ENCODE measurements at regions not wholly inside any gene's neighbourhood (a gene's known extent, or its start where the extent isn't known, plus 50 kb on each side); places are given as distances from the start of the nearest gene placed in this dataset.
"Not testable (repeated sequence)": the region's sequence is repeated elsewhere in the genome, so short reads cannot be mapped to it uniquely, and the experiment has no call there.

- TF ChIP-seq EP300, POLR2AphosphoS5, POLR2A (IDR thresholded peaks at IDR 0.05): not testable (repeated sequence)
- TF ChIP-seq, protein P1, sequence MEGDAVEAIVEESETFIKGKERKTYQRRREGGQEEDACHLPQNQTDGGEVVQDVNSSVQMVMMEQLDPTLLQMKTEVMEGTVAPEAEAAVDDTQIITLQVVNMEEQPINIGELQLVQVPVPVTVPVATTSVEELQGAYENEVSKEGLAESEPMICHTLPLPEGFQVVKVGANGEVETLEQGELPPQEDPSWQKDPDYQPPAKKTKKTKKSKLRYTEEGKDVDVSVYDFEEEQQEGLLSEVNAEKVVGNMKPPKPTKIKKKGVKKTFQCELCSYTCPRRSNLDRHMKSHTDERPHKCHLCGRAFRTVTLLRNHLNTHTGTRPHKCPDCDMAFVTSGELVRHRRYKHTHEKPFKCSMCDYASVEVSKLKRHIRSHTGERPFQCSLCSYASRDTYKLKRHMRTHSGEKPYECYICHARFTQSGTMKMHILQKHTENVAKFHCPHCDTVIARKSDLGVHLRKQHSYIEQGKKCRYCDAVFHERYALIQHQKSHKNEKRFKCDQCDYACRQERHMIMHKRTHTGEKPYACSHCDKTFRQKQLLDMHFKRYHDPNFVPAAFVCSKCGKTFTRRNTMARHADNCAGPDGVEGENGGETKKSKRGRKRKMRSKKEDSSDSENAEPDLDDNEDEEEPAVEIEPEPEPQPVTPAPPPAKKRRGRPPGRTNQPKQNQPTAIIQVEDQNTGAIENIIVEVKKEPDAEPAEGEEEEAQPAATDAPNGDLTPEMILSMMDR (IDR thresholded peaks at IDR 0.05), result not testable (repeated sequence)
Observed at GRCh38 chr2:122571471-122571870, 816.0 kb downstream of the TSN start.
